B cell (primary cell): ENCODE measurements at regions not wholly inside any gene's neighbourhood (a gene's known extent, or its start where the extent isn't known, plus 50 kb on each side); places are given as distances from the start of the nearest gene placed in this dataset.

Experiments used
- ATAC-seq: fragments of 200-7000 bp; cut with Tn5 transposase; one replicate; pipeline ENCODE4 v1.10.0; 2021; ENCODE audit warnings: low read depth, mild to moderate bottlenecking, moderate number of reproducible peaks, moderate library complexity
- CTCF ChIA-PET: fragments of 350-600 bp; sonication (Branson Sonifier 250); formaldehyde crosslinking; loops from one replicate; lab custom pipeline; 2021; ENCODE audit warnings: antibody characterized with exemption, inconsistent platforms; lab: Charles Lee
- POLR2A ChIA-PET: fragments of 350-600 bp; sonication (Branson Sonifier 250); formaldehyde crosslinking; loops from one replicate; lab custom pipeline; 2021; ENCODE audit warnings: antibody characterized with exemption; lab: Charles Lee
- DNase-seq: peaks from one replicate; pipeline ENCODE4 v3.0.0; 2013
- H2AFZ ChIP-seq: 2 replicates; pipeline ENCODE4 v1.6.1; 2012; ENCODE audit warnings: mild to moderate bottlenecking, low read depth, low read length; ENCODE audit not compliant: insufficient read depth, poor library complexity, severe bottlenecking
- H3K27ac ChIP-seq, 2 donors: 1 replicate in 1 of 2; 2 replicates in 1 of 2; pipeline ENCODE4 v1.5.1; 2012 to 2013; ENCODE audit warnings: low read length in 2 of 2, mild to moderate bottlenecking in 2 of 2, moderate library complexity in 1 of 2
- H3K27me3 ChIP-seq, 4 experiments: fragments of 200-600 bp in 1 of 4; sonication (generic) in 1 of 4; replicated peaks in 1 of 4; 1 replicate in 2 of 4; 2 replicates in 2 of 4; pipeline versions ENCODE4 v1.6.1 to v1.7.0; 2013 to 2016; ENCODE audit warnings: low read length in 3 of 4, mild to moderate bottlenecking in 2 of 4, mixed read lengths in 1 of 4, moderate library complexity in 1 of 4; ENCODE audit not compliant: insufficient read depth in 4 of 4, control insufficient read depth in 3 of 4; ENCODE audit errors: control extremely low read depth in 1 of 4
- H3K36me3 ChIP-seq, 2 experiments: replicated peaks in 1 of 2; 1 replicate in 1 of 2; 2 replicates in 1 of 2; pipeline versions ENCODE4 v1.6.1 to v1.7.1; 2013; ENCODE audit warnings: low read length in 1 of 2; ENCODE audit not compliant: insufficient read depth in 2 of 2, control insufficient read depth in 1 of 2; ENCODE audit errors: control extremely low read depth in 1 of 2, extremely low read depth in 1 of 2
- H3K4me1 ChIP-seq, 2 donors: fragments of 200-600 bp in 1 of 2; sonication (generic) in 1 of 2; 1 replicate in 1 of 2; 2 replicates in 1 of 2; pipeline versions ENCODE4 v1.5.1 to v1.6.1; 2013 to 2017; ENCODE audit warnings: low read length in 2 of 2; ENCODE audit not compliant: control insufficient read depth in 2 of 2, insufficient read depth in 2 of 2
- H3K4me2 ChIP-seq: replicated peaks from 2 replicates; pipeline ENCODE3; 2012; ENCODE audit warnings: mild to moderate bottlenecking, low read depth, low read length; ENCODE audit not compliant: poor library complexity, severe bottlenecking
- H3K4me3 ChIP-seq, 5 experiments: fragments of 200-600 bp in 1 of 5; sonication (generic) in 1 of 5; 1 replicate in 3 of 5; 2 replicates in 2 of 5; pipeline versions ENCODE4 v1.5.1 to v1.7.0; 2011 to 2016; ENCODE audit warnings: low read length in 4 of 5, mild to moderate bottlenecking in 4 of 5, low read depth in 2 of 5, control low read depth in 1 of 5, moderate library complexity in 1 of 5; ENCODE audit not compliant: insufficient read depth in 1 of 5; ENCODE audit errors: control extremely low read depth in 1 of 5, extremely low read depth in 1 of 5
- H3K79me2 ChIP-seq: fragments of 200-600 bp; sonication (generic); one replicate; pipeline ENCODE4 v1.6.0; 2016; ENCODE audit warnings: low read length; ENCODE audit not compliant: control insufficient read depth, insufficient read depth
- H3K9ac ChIP-seq: fragments of 200-600 bp; sonication (generic); 2 replicates; pipeline ENCODE4 v1.6.1; 2017; ENCODE audit warnings: mild to moderate bottlenecking, low read length, moderate library complexity
- H3K9me3 ChIP-seq, 3 donors: one replicate each; pipeline versions ENCODE4 v1.6.1 to v1.7.1; 2013; ENCODE audit warnings: low read length in 2 of 3; ENCODE audit not compliant: control insufficient read depth in 2 of 3, insufficient read depth in 1 of 3; ENCODE audit errors: control extremely low read depth in 1 of 3
- H4K20me1 ChIP-seq: 2 replicates; pipeline ENCODE4 v1.6.0; 2012; ENCODE audit warnings: mild to moderate bottlenecking, low read length; ENCODE audit not compliant: insufficient read depth, control insufficient read depth, poor library complexity, severe bottlenecking
- H3K27ac Mint-ChIP-seq: one replicate; pipeline ENCODE4 v1.8.0; 2021; ENCODE audit warnings: mixed read lengths
- H3K27me3 Mint-ChIP-seq: one replicate; pipeline ENCODE4 v1.8.0; 2021; ENCODE audit warnings: mixed read lengths
- H3K4me1 Mint-ChIP-seq: one replicate; pipeline ENCODE4 v1.8.0; 2021; ENCODE audit warnings: mixed read lengths
- H3K4me3 Mint-ChIP-seq: one replicate; pipeline ENCODE4 v1.8.0; 2021; ENCODE audit warnings: mixed read lengths
- H3K9me3 Mint-ChIP-seq: one replicate; pipeline ENCODE4 v1.8.0; 2022; ENCODE audit warnings: mixed read lengths; ENCODE audit not compliant: insufficient read depth
- EZH2 ChIP-seq: IDR thresholded peaks from 2 replicates; pipeline ENCODE4 v1.6.1; 2012; ENCODE audit warnings: borderline replicate concordance, low read depth, mild to moderate bottlenecking, moderate library complexity, low read length; ENCODE audit not compliant: insufficient read depth, poor library complexity, severe bottlenecking
- WGBS: methylation state at CpG from one replicate; pipeline ENCODE4 v1.1.5; 2013; ENCODE audit warnings: missing lambda C conversion rate; ENCODE audit not compliant: insufficient coverage; 5-methylcytosine and 5-hydroxymethylcytosine counted together
- intact Hi-C: fragments of 100-400 bp; cut with micrococcal nuclease; formaldehyde crosslinking; loops from one replicate; pipeline ENCODE4 v1.10.0; 2022
- TF ChIP-seq, protein P1 (sequence below): fragments of 200-600 bp; IDR thresholded peaks from one replicate; pipeline ENCODE4 v1.8.0; 2022; ENCODE audit warnings: antibody characterized with exemption, mild to moderate bottlenecking

DNA sequence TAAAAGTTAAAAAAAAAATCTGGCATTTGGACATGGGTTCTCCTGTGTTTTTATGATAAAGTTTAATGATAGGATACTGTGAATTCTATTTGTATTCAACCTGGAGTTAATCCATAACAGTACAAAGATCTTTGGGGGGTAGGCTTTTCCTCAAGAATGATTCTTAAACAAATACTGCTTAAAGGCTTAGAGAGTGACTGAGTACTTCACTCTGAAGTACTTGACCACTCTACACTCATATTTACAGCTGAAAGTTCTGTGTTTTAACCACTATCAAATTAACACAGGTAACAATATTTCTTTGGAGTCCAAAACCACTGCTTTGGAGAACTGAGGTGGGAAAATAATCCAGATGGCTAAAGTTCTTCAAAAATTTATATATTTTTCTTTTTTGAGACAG lies 74.2 kb upstream of the TMEM168 start:
- no peak for TF ChIP-seq EZH2
- TF ChIP-seq, protein P1, sequence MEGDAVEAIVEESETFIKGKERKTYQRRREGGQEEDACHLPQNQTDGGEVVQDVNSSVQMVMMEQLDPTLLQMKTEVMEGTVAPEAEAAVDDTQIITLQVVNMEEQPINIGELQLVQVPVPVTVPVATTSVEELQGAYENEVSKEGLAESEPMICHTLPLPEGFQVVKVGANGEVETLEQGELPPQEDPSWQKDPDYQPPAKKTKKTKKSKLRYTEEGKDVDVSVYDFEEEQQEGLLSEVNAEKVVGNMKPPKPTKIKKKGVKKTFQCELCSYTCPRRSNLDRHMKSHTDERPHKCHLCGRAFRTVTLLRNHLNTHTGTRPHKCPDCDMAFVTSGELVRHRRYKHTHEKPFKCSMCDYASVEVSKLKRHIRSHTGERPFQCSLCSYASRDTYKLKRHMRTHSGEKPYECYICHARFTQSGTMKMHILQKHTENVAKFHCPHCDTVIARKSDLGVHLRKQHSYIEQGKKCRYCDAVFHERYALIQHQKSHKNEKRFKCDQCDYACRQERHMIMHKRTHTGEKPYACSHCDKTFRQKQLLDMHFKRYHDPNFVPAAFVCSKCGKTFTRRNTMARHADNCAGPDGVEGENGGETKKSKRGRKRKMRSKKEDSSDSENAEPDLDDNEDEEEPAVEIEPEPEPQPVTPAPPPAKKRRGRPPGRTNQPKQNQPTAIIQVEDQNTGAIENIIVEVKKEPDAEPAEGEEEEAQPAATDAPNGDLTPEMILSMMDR = no peak
- no peak overlapping the region for H2AFZ ChIP-seq
- ChIA-PET POLR2A (no interaction called here), CTCF (no interaction called here)
- peaks cover 20% of the 10 kb centered on the region for H4K20me1 ChIP-seq
- H3K9me3 Mint-ChIP-seq = no peaks in the 10 kb centered on the region
- peaks cover 28% of the 10 kb centered on the region for H3K79me2 ChIP-seq
- H3K27me3 Mint-ChIP-seq = no peaks in the 10 kb centered on the region
- H3K27ac Mint-ChIP-seq = no peak overlapping the region
- DNase-seq = no peak
- no peak overlapping the region for H3K4me3 Mint-ChIP-seq
- peaks cover 22% of the 10 kb centered on the region for H3K4me1 Mint-ChIP-seq
- no peaks in the 10 kb centered on the region for H3K36me3 ChIP-seq
- peaks cover 5 to 9% of the 10 kb centered on the region in 2 donors for H3K4me1 ChIP-seq
- no peak overlapping the region for H3K9ac ChIP-seq
- no peaks in the 10 kb centered on the region for H3K27me3 ChIP-seq
- H3K9me3 ChIP-seq = peaks cover 0 to 10% (median 0%) of the 10 kb centered on the region in 3 donors
- H3K4me2 ChIP-seq = no peak overlapping the region
- H3K27ac ChIP-seq = no peak overlapping the region
- H3K4me3 ChIP-seq = no peak overlapping the region
- intact Hi-C loops = no loop called here
- ATAC-seq = no peak

DNA sequence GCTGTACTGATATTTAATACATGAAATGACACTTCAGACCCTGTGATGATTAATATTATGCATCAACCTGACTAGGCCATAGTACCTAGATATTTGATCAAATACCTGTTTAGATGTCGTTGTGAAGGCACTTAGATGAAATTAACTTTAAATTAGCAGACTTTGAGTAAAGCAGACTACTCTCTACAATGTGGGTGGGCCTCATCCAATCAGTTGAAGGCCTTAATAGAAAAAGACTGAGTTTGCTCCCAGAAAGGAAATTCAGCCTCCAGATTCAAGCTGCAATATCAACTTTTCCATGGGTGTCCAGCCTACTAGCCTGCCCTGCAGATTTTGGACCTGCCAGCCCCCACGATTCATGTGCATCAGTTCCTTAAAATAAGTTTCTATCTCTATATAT lies 68.6 kb upstream of the TMEM168 start:
- intact Hi-C loops = no loop called here
- no peaks in the 10 kb centered on the region for H3K27me3 Mint-ChIP-seq
- ATAC-seq = no peak

More for the DNA sequence above, 68.6 kb upstream of the TMEM168 start:
- no peaks in the 10 kb centered on the region for H3K9me3 Mint-ChIP-seq
- no peak overlapping the region for H3K4me3 Mint-ChIP-seq
- H3K27ac Mint-ChIP-seq = no peak overlapping the region
- H3K4me2 ChIP-seq = no peak overlapping the region
- H2AFZ ChIP-seq = no peak overlapping the region
- POLR2A ChIA-PET = no interaction called here
- CTCF ChIA-PET = interaction anchor here (1.5 kb wide), 1 partner anchor 11 kb away, joined by 5 read pairs; no protein-coding TSS in a partner anchor
- H3K4me1 ChIP-seq = no peaks in the 10 kb centered on the region
- peaks cover 15% of the 10 kb centered on the region for H3K79me2 ChIP-seq
- no peaks in the 10 kb centered on the region for H3K27me3 ChIP-seq
- no CpG with 5 or more reads among the region's 2 CpGs for WGBS
- peaks cover 0 to 6% of the 10 kb centered on the region in 2 experiments for H3K36me3 ChIP-seq
- H3K4me1 Mint-ChIP-seq = peaks cover 3% of the 10 kb centered on the region
- TF ChIP-seq EZH2 = no peak
- TF ChIP-seq, protein P1 = no peak
- H3K27ac ChIP-seq = no peak overlapping the region
- no peaks in the 10 kb centered on the region for H3K9me3 ChIP-seq
- no peak overlapping the region for H3K4me3 ChIP-seq
- no peak for DNase-seq
- no peak overlapping the region for H3K9ac ChIP-seq
- H4K20me1 ChIP-seq = peaks cover 16% of the 10 kb centered on the region
